ENCODE measurements at regions not wholly inside any gene's neighbourhood (a gene's known extent, or its start where the extent isn't known, plus 50 kb on each side); places are given as distances from the start of the nearest gene placed in this dataset.

DNA sequence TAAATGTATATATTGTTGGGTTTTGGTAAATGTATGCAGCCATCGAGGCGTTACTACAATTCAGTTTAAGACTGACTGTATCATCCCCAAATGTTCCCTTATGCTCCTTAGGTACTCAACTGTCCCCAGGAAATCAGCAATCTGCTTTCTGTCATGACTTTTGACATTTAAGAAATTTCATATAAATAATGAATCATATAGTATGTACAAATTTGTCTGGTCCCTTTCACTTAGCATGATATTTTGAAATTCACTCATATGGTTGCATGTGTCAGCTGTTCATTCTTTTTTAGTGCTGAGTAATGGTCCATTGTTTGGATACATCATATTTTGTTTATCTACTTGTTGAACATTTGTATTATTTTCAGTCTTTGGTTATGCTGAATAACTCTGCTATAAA is 218.8 kb downstream of the C4orf33 start:
- H3K27ac ChIP-seq, result no peak overlapping the region
- H3K36me3 ChIP-seq (replicated peaks), result no peaks in the 10 kb centered on the region
- no peak for DNase-seq
- H3K27me3 ChIP-seq (replicated peaks), result no peaks in the 10 kb centered on the region
- H3K4me3 ChIP-seq (ENCODE audit: low read depth, low read length), result no peak overlapping the region
- in situ Hi-C loops (cut with HindIII; ENCODE audit: low pct_ligation_motif_present, low sequenced_read_pairs), result no loop called here
- TF ChIP-seq CTCF (IDR thresholded peaks at IDR 0.05; ENCODE audit: low read depth, low read length, missing control alignments), result no peak

DNA sequence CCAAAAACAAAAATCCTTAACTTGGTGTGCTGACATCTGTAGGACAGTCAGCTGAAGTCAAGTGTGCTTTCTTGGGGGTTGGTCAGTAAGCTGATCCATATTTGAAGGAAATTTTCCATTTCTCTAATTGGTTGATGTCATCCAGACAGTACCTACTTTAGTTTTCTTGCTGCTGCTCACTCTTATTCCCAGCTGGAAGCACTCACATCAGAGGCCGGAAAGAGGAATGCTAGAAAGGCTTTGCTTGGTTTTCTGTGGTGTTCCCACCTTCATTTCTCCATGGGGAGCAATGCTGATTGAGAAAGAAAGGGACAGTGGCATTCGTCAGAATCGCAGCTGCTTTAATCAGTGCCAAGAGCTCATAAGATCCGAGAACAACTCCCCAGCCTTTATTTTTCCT is 227.0 kb downstream of the C4orf33 start:
- DNase-seq, result no peak
- H3K27me3 ChIP-seq (replicated peaks), result no peaks in the 10 kb centered on the region

GRCh38 chr4:129323658-129324057 is 227.7 kb downstream of the C4orf33 start:
- DNase-seq, result no peak
- no peak for TF ChIP-seq CTCF (IDR thresholded peaks at IDR 0.05; ENCODE audit: low read depth, low read length, missing control alignments)
- in situ Hi-C loops (cut with HindIII; ENCODE audit: low pct_ligation_motif_present, low sequenced_read_pairs), result no loop called here

More for the DNA sequence above, 227.0 kb downstream of the C4orf33 start:
- TF ChIP-seq CTCF (IDR thresholded peaks at IDR 0.05; ENCODE audit: low read depth, low read length, missing control alignments), result no peak
- H3K4me3 ChIP-seq (ENCODE audit: low read depth, low read length), result no peak overlapping the region
- in situ Hi-C loops (cut with HindIII; ENCODE audit: low pct_ligation_motif_present, low sequenced_read_pairs), result no loop called here
- no peaks in the 10 kb centered on the region for H3K36me3 ChIP-seq (replicated peaks)
- no peak overlapping the region for H3K27ac ChIP-seq

DNA sequence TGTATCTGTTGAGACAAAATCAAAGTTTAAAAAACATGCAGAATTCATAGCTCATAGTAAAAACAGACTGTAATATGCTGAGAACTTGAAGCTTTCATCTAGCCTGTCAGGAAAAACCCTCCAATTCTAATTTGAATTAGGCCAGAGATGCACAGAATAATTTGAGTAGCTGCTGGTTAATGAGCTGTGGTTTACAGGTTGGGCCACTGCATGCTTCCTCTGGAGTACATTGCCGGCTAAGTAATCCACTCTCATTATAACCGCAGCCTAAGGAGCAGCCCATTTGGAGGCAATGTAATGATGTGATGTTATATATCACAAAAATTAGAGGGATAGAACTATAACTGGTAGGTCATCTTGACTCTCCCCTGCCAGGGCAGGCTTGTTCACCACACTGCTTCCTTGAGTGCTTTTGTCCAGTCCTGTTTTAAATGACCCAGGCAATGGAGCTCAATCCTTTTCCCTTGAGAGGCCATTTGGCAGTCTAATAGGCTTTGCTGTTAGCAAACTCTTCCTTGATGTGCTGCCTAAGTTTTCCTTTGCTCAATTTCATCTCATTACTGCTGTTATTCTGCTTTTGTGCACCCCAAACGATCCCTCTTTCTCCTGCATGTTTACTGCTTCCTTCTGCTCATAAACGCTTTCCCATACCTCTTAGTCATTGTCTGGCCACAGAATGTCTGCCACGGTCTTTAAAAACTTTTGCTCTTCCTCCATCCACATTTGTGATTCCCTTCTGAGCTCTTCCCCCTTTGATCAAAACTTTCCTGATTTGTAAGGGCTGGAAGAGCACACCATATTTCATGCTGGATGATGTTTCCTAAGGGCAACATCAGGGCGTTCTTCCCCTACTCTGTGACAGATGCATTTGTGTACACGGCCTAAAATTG is 230.9 kb downstream of the C4orf33 start:
- in situ Hi-C loops (cut with HindIII; ENCODE audit: low pct_ligation_motif_present, low sequenced_read_pairs), result no loop called here
- no peak for DNase-seq
- H3K4me3 ChIP-seq (ENCODE audit: low read depth, low read length), result no peak overlapping the region
- no peak for TF ChIP-seq CTCF (IDR thresholded peaks at IDR 0.05; ENCODE audit: low read depth, low read length, missing control alignments)
- no peaks in the 10 kb centered on the region for H3K27me3 ChIP-seq (replicated peaks)
- no peak overlapping the region for H3K27ac ChIP-seq
- H3K36me3 ChIP-seq (replicated peaks), result no peaks in the 10 kb centered on the region

More at GRCh38 chr4:129323658-129324057, 227.7 kb downstream of the C4orf33 start:
- Histone ChIP-seq H3K27me3 (replicated peaks) (no peaks in the 10 kb centered on the region), H3K36me3 (replicated peaks) (no peaks in the 10 kb centered on the region), H3K4me3 (ENCODE audit: low read depth, low read length) (no peak overlapping the region), H3K27ac (no peak overlapping the region)

DNA sequence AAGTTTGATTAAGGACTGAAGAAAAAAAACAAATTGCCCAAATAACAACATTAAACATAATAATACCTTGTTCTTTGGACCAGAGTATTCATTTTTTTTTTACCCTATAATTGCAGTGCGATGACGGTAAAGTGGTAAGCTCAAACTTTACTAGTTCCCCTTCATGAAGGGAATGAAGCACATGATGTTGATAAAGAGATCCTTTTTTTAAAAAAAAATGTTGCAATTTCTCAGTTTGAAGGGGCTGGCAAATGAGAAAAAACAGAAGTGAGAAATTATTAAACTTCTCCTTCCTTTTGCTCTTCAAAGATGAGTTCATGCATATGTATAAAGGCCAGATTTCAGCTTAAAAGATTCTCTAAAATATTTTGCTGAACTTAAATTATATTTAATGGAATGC is 231.7 kb downstream of the C4orf33 start:
- TF ChIP-seq CTCF (IDR thresholded peaks at IDR 0.05; ENCODE audit: low read depth, low read length, missing control alignments), result no peak
- DNase-seq, result no peak
- Histone ChIP-seq H3K27ac (no peak overlapping the region), H3K36me3 (replicated peaks) (no peaks in the 10 kb centered on the region), H3K27me3 (replicated peaks) (no peaks in the 10 kb centered on the region), H3K4me3 (ENCODE audit: low read depth, low read length) (no peak overlapping the region)
- in situ Hi-C loops (cut with HindIII; ENCODE audit: low pct_ligation_motif_present, low sequenced_read_pairs), result no loop called here

Measured in brain microvascular endothelial cell (primary cell).